ENCODE measurements at regions not wholly inside any gene's neighbourhood (a gene's known extent, or its start where the extent isn't known, plus 50 kb on each side); places are given as distances from the start of the nearest gene placed in this dataset.

DNA sequence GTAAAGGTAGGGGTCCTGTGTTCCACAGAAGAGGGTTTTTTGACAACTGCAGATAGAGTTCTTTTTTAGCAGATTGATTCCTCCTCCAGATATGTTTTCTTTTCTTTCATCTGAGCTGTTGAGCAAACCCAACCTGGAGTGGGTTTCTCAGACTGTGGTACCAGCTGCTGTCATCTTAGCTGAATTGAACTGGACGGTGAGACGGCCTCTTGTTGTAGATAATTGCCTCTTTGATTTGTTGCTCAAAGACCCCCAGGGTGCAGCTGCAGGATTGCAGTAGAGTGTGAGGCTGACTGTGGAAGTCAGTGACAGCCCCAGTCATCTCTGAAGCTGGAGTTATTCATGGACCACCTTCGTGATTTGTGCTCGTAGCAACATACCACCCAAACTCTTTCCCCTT is 317.7 kb downstream of the AACS start:
- H3K4me3 ChIP-seq (replicated peaks; ENCODE audit: insufficient read depth, low read length), result no peak overlapping the region
- no peak overlapping the region for H3K27ac ChIP-seq (replicated peaks)
- DNase-seq (ENCODE audit: low read depth in 1 of 2, low spot score in 1 of 2), result no peak
- no peaks in the 10 kb centered on the region for H3K27me3 ChIP-seq (ENCODE audit: insufficient read depth, poor library complexity, severe bottlenecking)
- no peak for TF ChIP-seq SPI1 (IDR thresholded peaks at IDR 0.05; ENCODE audit: borderline replicate concordance, low read depth)
- no peak for TF ChIP-seq GABPA (IDR thresholded peaks at IDR 0.05; ENCODE audit: low read depth)
- no peak for TF ChIP-seq CTCF (IDR thresholded peaks at IDR 0.05; ENCODE audit: insufficient read depth, low read length)
- TF ChIP-seq, protein P1, sequence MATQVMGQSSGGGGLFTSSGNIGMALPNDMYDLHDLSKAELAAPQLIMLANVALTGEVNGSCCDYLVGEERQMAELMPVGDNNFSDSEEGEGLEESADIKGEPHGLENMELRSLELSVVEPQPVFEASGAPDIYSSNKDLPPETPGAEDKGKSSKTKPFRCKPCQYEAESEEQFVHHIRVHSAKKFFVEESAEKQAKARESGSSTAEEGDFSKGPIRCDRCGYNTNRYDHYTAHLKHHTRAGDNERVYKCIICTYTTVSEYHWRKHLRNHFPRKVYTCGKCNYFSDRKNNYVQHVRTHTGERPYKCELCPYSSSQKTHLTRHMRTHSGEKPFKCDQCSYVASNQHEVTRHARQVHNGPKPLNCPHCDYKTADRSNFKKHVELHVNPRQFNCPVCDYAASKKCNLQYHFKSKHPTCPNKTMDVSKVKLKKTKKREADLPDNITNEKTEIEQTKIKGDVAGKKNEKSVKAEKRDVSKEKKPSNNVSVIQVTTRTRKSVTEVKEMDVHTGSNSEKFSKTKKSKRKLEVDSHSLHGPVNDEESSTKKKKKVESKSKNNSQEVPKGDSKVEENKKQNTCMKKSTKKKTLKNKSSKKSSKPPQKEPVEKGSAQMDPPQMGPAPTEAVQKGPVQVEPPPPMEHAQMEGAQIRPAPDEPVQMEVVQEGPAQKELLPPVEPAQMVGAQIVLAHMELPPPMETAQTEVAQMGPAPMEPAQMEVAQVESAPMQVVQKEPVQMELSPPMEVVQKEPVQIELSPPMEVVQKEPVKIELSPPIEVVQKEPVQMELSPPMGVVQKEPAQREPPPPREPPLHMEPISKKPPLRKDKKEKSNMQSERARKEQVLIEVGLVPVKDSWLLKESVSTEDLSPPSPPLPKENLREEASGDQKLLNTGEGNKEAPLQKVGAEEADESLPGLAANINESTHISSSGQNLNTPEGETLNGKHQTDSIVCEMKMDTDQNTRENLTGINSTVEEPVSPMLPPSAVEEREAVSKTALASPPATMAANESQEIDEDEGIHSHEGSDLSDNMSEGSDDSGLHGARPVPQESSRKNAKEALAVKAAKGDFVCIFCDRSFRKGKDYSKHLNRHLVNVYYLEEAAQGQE (IDR thresholded peaks at IDR 0.05; ENCODE audit: insufficient replicate concordance, low read depth), result no peak
- TF ChIP-seq POLR2AphosphoS5 (IDR thresholded peaks at IDR 0.05; ENCODE audit: low read depth), result no peak

- no peak overlapping the region for H3K4me3 ChIP-seq (replicated peaks; ENCODE audit: insufficient read depth, low read length)
Measured at GRCh38 chr12:125386652-125387051, 321.4 kb downstream of the AACS start.

GRCh38 chr12:125387206-125387605 is 322.0 kb downstream of the AACS start:
- no peaks in the 10 kb centered on the region for H3K27me3 ChIP-seq (ENCODE audit: insufficient read depth, poor library complexity, severe bottlenecking)
- H3K4me3 ChIP-seq (replicated peaks; ENCODE audit: insufficient read depth, low read length), result no peak overlapping the region
- TF ChIP-seq, protein P1 (IDR thresholded peaks at IDR 0.05; ENCODE audit: insufficient replicate concordance, low read depth), result no peak
- TF ChIP-seq POLR2AphosphoS5 (IDR thresholded peaks at IDR 0.05; ENCODE audit: low read depth) (no peak), CTCF (IDR thresholded peaks at IDR 0.05; ENCODE audit: insufficient read depth, low read length) (no peak), SPI1 (IDR thresholded peaks at IDR 0.05; ENCODE audit: borderline replicate concordance, low read depth) (no peak)
- no peak overlapping the region for H3K27ac ChIP-seq (replicated peaks)
- DNase-seq (ENCODE audit: low read depth in 1 of 2, low spot score in 1 of 2), result no peak

More at GRCh38 chr12:125386652-125387051, 321.4 kb downstream of the AACS start:
- Histone ChIP-seq H3K27ac (replicated peaks) (no peak overlapping the region), H3K27me3 (ENCODE audit: insufficient read depth, poor library complexity, severe bottlenecking) (no peaks in the 10 kb centered on the region)
- TF ChIP-seq, protein P1 (IDR thresholded peaks at IDR 0.05; ENCODE audit: insufficient replicate concordance, low read depth), result no peak
- no peak for TF ChIP-seq CTCF (IDR thresholded peaks at IDR 0.05; ENCODE audit: insufficient read depth, low read length)
- TF ChIP-seq SPI1 (IDR thresholded peaks at IDR 0.05; ENCODE audit: borderline replicate concordance, low read depth), result no peak
- TF ChIP-seq GABPA (IDR thresholded peaks at IDR 0.05; ENCODE audit: low read depth), result no peak
- TF ChIP-seq POLR2AphosphoS5 (IDR thresholded peaks at IDR 0.05; ENCODE audit: low read depth), result no peak
- DNase-seq (ENCODE audit: low read depth in 1 of 2, low spot score in 1 of 2), result no peak

All from HL-60 (cell line).